ENCODE measurements at regions not wholly inside any gene's neighbourhood (a gene's known extent, or its start where the extent isn't known, plus 50 kb on each side); places are given as distances from the start of the nearest gene placed in this dataset.

DNA sequence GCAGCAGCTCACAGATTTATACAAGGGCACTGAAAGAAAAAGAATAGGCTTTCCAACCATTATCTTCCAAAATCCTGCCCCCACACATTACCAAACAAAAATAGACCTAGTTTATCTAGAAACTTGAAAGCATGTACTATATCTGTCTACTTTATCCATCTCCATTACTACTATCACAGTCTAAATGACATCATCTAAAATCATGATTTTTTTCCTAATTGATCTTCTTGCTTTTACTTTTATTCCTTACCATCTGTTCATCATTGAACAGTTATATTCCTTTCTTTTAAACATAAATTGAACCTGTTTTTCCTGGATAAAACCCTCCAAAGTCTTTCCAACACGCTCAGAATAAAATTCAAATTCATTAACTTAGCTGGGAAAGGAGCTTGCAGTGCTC, 414.7 kb downstream of the KCTD12 start:
- Histone ChIP-seq H3K36me3 (no peaks in the 10 kb centered on the region), H3K9me3 (no peaks in the 10 kb centered on the region), H3K27ac (no peak overlapping the region), H3K27me3 (no peaks in the 10 kb centered on the region), H3K4me3 (no peak overlapping the region), H3K4me1 (no peaks in the 10 kb centered on the region)
- DNase-seq: no peak
- TF ChIP-seq, protein P1, sequence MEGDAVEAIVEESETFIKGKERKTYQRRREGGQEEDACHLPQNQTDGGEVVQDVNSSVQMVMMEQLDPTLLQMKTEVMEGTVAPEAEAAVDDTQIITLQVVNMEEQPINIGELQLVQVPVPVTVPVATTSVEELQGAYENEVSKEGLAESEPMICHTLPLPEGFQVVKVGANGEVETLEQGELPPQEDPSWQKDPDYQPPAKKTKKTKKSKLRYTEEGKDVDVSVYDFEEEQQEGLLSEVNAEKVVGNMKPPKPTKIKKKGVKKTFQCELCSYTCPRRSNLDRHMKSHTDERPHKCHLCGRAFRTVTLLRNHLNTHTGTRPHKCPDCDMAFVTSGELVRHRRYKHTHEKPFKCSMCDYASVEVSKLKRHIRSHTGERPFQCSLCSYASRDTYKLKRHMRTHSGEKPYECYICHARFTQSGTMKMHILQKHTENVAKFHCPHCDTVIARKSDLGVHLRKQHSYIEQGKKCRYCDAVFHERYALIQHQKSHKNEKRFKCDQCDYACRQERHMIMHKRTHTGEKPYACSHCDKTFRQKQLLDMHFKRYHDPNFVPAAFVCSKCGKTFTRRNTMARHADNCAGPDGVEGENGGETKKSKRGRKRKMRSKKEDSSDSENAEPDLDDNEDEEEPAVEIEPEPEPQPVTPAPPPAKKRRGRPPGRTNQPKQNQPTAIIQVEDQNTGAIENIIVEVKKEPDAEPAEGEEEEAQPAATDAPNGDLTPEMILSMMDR (IDR thresholded peaks at IDR 0.05): no peak
- no peak for TF ChIP-seq POLR2A (IDR thresholded peaks at IDR 0.05)

DNA sequence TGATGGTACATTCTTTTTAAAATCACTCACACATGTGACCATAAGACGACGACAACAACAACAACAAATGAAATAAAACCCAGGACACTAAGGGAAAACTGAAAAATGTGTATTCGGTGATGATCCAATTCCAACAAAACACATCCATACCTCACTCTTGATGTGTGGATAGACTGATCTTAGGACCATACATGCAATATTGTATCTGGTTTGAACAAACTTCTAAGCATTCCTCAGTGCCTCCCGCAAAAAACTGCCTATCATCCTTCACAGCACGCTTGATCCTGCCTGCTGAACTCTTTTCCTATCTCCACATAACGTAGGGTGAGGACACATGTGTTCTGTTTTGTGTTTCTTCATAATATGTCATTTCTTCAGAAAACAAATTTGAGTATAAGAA, 415.2 kb downstream of the KCTD12 start:
- DNase-seq: no peak
- H3K36me3 ChIP-seq: no peaks in the 10 kb centered on the region
- H3K27me3 ChIP-seq: no peaks in the 10 kb centered on the region
- H3K9me3 ChIP-seq: no peaks in the 10 kb centered on the region
- H3K4me3 ChIP-seq: no peak overlapping the region
- no peaks in the 10 kb centered on the region for H3K4me1 ChIP-seq
- H3K27ac ChIP-seq: no peak overlapping the region
- TF ChIP-seq, protein P1 (IDR thresholded peaks at IDR 0.05): no peak
- no peak for TF ChIP-seq POLR2A (IDR thresholded peaks at IDR 0.05)

DNA sequence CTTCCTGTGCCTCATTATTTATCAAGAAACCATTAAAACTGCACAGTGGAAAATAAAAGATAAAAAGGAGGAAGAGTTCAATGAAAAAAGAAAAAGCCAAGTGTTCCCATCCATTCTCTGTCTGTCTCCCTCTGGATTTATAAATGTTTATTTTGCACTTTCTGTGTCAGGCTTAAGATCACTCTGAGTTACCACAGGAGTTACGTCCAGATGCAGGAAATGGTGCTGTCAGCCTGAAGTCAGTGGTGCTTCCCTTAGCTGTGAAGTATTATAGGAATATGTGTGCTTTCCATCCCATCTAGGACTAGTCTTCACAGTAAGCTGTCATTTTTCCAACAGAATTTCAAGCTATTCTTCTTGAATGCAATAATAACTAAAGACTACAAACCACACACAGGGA, 420.2 kb downstream of the KCTD12 start:
- Histone ChIP-seq H3K4me1 (no peaks in the 10 kb centered on the region), H3K27me3 (no peaks in the 10 kb centered on the region), H3K9me3 (no peaks in the 10 kb centered on the region), H3K4me3 (no peak overlapping the region), H3K36me3 (no peaks in the 10 kb centered on the region), H3K27ac (no peak overlapping the region)
- no peak for TF ChIP-seq POLR2A (IDR thresholded peaks at IDR 0.05)
- TF ChIP-seq, protein P1 (IDR thresholded peaks at IDR 0.05): no peak
- no peak for DNase-seq

DNA sequence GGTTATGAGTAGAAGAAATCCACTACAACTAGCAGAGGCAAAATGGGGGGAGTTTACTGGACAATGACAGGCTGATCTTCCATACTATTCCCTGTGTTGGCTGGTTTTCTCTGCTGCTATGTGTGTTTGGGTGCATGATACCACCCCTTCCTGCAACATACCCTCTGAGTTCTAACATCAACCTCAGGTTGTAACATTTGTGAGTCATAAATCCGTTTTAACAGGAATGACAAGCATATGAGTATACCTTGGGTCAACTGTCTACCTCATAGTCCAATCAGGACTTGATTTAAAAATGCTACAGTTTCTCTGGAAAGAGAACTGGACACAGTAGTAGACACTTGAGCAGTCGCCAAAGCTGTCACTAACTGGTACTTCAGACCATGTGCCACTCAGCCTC, 422.9 kb downstream of the KCTD12 start:
- no peaks in the 10 kb centered on the region for H3K4me1 ChIP-seq

DNA sequence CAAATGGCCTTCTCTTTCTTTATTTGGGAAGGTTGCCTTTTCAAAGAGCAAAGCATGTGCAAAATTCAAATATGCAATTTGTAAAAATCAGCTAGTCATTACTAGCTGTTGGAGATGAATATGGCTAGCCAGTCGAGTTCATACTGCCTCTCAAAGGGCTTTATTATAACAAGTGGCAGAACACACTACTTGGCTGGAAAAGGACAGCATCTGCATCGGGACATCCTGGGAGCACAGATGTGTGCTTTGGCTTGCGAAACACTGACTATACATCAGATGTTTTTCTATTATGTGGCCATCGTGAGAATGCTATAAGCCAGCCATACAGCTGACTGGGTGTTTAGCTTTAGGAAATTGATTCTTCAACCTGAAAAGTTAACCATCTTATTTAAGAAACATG, 424.2 kb downstream of the KCTD12 start:
- no peak for TF ChIP-seq POLR2A (IDR thresholded peaks at IDR 0.05)
- TF ChIP-seq, protein P1 (IDR thresholded peaks at IDR 0.05): no peak
- Histone ChIP-seq H3K27me3 (no peaks in the 10 kb centered on the region), H3K9me3 (no peaks in the 10 kb centered on the region), H3K4me1 (no peaks in the 10 kb centered on the region), H3K36me3 (no peaks in the 10 kb centered on the region), H3K4me3 (no peak overlapping the region), H3K27ac (no peak overlapping the region)
- DNase-seq: no peak

More for the DNA sequence above, 422.9 kb downstream of the KCTD12 start:
- Histone ChIP-seq H3K27me3 (no peaks in the 10 kb centered on the region), H3K36me3 (no peaks in the 10 kb centered on the region), H3K4me3 (no peak overlapping the region), H3K9me3 (no peaks in the 10 kb centered on the region), H3K27ac (no peak overlapping the region)
- no peak for DNase-seq
- TF ChIP-seq, protein P1 (IDR thresholded peaks at IDR 0.05): no peak
- no peak for TF ChIP-seq POLR2A (IDR thresholded peaks at IDR 0.05)

DNA sequence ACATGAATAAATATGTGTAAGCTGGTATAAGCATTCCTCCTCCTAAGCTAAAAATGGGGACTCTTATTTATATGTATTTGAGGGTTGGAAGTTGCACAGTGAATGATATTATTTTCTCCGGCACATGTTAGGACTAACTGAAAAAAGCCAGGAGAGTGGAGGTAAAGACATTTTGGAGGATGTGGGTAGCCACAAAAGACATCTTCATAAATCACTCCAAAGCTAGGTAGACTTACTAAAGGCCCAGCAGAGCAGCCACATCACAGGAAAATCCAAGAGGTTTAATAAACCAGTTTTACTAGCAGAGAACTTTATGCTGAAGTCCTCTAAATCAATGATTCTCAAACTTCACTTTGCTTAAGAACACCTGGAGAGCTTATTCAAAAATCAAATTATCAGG, 424.7 kb downstream of the KCTD12 start:
- TF ChIP-seq, protein P1 (IDR thresholded peaks at IDR 0.05): no peak
- TF ChIP-seq POLR2A (IDR thresholded peaks at IDR 0.05): no peak
- no peaks in the 10 kb centered on the region for H3K4me1 ChIP-seq
- H3K36me3 ChIP-seq: no peaks in the 10 kb centered on the region
- DNase-seq: no peak
- no peak overlapping the region for H3K4me3 ChIP-seq
- no peaks in the 10 kb centered on the region for H3K9me3 ChIP-seq
- no peak overlapping the region for H3K27ac ChIP-seq
- H3K27me3 ChIP-seq: no peaks in the 10 kb centered on the region

Data from Peyer's patch (tissue), 4 donors.